ENCODE measurements at regions not wholly inside any gene's neighbourhood (a gene's known extent, or its start where the extent isn't known, plus 50 kb on each side); places are given as distances from the start of the nearest gene placed in this dataset.

- TF ChIP-seq CTCF (IDR thresholded peaks at IDR 0.05; ENCODE audit: poor library complexity) (no peak), EZH2 (IDR thresholded peaks at IDR 0.05; ENCODE audit: borderline replicate concordance) (no peak), EZH2phosphoT487 (IDR thresholded peaks at IDR 0.05; ENCODE audit: low read depth, severe bottlenecking, unreplicated experiment) (no peak)
These were observed 1038.6 kb downstream of the CBLN2 start for GRCh38 chr18:71505526-71505925.
